ENCODE measurements at regions not wholly inside any gene's neighbourhood (a gene's known extent, or its start where the extent isn't known, plus 50 kb on each side); places are given as distances from the start of the nearest gene placed in this dataset.

DNA sequence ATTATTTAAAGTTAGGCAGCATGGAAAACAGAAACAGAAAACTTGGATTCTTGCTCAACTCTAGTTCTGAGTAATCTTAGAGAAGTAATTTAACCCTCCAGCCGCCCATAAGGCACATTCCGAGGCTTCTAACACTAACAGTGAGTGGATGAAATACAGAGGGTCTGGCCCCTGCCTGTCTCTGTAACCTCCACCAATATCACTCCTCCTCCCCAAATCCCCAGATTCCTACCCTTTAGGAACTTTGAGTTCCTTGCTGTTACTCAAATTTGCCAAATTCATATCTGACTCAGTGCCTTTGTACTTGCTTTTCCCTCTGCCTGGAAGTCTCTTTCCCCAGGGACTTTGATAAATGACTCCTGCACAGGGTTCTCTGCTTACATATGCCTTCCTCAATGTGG, 112.5 kb upstream of the TGFBR2 start:
- TF ChIP-seq, protein P1, sequence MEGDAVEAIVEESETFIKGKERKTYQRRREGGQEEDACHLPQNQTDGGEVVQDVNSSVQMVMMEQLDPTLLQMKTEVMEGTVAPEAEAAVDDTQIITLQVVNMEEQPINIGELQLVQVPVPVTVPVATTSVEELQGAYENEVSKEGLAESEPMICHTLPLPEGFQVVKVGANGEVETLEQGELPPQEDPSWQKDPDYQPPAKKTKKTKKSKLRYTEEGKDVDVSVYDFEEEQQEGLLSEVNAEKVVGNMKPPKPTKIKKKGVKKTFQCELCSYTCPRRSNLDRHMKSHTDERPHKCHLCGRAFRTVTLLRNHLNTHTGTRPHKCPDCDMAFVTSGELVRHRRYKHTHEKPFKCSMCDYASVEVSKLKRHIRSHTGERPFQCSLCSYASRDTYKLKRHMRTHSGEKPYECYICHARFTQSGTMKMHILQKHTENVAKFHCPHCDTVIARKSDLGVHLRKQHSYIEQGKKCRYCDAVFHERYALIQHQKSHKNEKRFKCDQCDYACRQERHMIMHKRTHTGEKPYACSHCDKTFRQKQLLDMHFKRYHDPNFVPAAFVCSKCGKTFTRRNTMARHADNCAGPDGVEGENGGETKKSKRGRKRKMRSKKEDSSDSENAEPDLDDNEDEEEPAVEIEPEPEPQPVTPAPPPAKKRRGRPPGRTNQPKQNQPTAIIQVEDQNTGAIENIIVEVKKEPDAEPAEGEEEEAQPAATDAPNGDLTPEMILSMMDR (IDR thresholded peaks at IDR 0.05; ENCODE audit: insufficient read depth, low read length, poor library complexity, severe bottlenecking), result no peak
- Histone ChIP-seq H3K4me3 (ENCODE audit: low read depth, low read length) (no peak overlapping the region), H3K27me3 (ENCODE audit: control insufficient read depth, insufficient read depth, low read length) (no peaks in the 10 kb centered on the region), H3K36me3 (ENCODE audit: control insufficient read depth, insufficient read depth, low read length) (no peaks in the 10 kb centered on the region)
- no peak for DNase-seq (ENCODE audit: low read depth)

DNA sequence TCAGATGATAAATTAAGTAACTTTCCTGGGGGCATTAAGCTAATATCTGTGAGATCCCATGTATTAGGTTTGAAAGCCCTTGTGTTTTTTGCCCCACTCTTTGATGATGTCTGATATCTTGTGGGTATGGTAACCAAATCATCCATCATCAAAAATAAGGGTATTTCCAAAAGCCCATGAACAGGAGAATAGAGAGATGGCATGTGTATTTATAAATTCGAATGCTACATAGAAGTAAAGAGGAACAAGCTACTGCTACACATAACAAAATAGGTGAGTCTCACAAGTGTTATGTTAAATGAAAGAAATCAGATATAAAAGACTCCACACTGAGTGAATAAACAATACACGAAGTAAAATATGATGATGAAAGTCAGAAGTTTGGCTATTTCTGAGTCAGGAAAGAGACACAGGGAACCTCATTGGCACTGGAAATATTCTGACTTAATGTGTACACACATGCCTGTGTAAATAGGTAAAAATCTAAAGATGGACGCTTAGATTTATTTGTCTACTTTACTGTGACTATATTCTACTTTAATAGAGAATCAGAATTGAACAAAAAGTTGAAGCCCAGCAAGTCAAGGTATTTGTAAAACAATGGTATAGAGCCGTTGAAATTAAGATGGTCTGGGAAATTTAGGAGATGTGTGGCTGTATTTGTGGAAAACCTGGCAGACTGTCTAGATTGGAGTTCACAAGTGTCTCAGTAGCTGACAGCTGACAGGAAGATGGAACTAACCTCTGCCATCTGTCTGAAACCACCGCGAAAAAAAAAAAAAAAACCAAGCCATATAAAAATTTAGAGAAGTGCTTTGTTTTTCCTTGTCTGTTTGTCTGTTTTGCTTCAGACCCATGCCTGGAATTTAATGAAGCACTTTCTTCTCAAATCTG, 111.0 kb upstream of the TGFBR2 start:
- H3K36me3 ChIP-seq (ENCODE audit: control insufficient read depth, insufficient read depth, low read length), result no peaks in the 10 kb centered on the region
- DNase-seq (ENCODE audit: low read depth), result no peak
- H3K27me3 ChIP-seq (ENCODE audit: control insufficient read depth, insufficient read depth, low read length), result no peaks in the 10 kb centered on the region
- TF ChIP-seq, protein P1 (IDR thresholded peaks at IDR 0.05; ENCODE audit: insufficient read depth, low read length, poor library complexity, severe bottlenecking), result no peak
- no peak overlapping the region for H3K4me3 ChIP-seq (ENCODE audit: low read depth, low read length)

DNA sequence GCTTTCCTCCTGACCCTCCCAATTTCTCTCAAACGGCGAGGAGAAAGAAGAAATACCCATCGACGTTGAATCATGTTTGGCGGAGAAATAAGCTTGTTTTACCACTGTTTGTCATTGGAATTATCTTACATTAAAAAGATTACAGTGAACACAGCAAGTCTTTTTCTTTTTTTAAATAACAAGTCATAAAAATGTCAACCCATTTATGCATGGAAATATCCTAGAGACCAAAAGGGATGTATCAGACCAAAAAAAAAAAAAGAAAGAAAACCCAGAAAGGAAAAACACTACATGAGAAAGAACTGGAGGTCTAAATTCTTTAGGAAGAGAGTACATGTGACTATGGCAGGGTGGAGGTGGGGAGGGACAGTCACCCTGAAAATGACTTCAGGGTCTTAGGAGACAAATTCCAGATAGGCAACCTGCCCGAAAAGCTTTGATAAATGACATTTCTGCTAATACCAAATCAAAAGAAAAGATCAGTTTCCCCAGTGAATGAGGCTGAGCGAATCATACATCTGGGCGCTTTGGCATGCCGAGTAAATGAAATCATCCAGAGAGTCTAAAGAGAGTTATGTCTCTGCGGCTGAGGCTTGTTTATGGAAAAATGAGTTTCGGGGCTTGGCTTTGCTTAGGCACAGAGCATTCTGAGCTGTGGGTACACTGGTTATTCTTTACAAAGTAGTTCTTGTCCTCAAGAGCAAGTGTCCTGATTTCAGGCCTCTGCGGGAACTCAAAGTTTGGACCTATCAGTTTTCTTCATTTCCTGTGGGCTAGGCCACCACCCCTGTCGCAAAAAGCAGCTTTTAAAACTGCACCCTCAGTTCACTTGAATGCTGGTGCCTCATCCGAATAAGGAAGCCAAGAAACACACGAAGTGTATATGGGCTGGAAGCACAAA, 110.1 kb upstream of the TGFBR2 start:
- peak; percentile 23 for DNase-seq (ENCODE audit: low read depth)
- TF ChIP-seq, protein P1 (IDR thresholded peaks at IDR 0.05; ENCODE audit: insufficient read depth, low read length, poor library complexity, severe bottlenecking), result no peak
- H3K27me3 ChIP-seq (ENCODE audit: control insufficient read depth, insufficient read depth, low read length), result no peaks in the 10 kb centered on the region
- no peak overlapping the region for H3K4me3 ChIP-seq (ENCODE audit: low read depth, low read length)
- no peaks in the 10 kb centered on the region for H3K36me3 ChIP-seq (ENCODE audit: control insufficient read depth, insufficient read depth, low read length)

DNA sequence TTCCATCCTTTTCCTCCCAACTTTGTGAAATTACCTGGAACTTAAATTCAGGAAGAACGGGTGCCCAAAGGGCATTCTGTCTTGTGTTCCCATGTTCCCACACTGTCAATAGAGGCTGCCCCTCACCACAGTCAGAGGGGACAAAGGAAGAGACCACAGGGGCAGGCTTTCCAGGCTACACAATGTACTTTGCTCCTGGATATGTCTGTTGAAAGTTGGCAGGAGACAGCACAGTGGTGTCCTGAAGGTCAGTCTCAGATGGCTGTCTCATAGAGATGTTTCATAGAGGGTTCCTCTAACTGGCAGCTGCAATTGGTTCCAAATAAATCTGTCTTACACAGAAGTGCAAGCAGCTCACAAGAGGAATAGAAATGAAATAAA, 107.8 kb upstream of the TGFBR2 start:
- Histone ChIP-seq H3K27me3 (ENCODE audit: control insufficient read depth, insufficient read depth, low read length) (no peaks in the 10 kb centered on the region), H3K36me3 (ENCODE audit: control insufficient read depth, insufficient read depth, low read length) (no peaks in the 10 kb centered on the region), H3K4me3 (ENCODE audit: low read depth, low read length) (no peak overlapping the region)
- DNase-seq (ENCODE audit: low read depth), result no peak
- TF ChIP-seq, protein P1 (IDR thresholded peaks at IDR 0.05; ENCODE audit: insufficient read depth, low read length, poor library complexity, severe bottlenecking), result no peak

DNA sequence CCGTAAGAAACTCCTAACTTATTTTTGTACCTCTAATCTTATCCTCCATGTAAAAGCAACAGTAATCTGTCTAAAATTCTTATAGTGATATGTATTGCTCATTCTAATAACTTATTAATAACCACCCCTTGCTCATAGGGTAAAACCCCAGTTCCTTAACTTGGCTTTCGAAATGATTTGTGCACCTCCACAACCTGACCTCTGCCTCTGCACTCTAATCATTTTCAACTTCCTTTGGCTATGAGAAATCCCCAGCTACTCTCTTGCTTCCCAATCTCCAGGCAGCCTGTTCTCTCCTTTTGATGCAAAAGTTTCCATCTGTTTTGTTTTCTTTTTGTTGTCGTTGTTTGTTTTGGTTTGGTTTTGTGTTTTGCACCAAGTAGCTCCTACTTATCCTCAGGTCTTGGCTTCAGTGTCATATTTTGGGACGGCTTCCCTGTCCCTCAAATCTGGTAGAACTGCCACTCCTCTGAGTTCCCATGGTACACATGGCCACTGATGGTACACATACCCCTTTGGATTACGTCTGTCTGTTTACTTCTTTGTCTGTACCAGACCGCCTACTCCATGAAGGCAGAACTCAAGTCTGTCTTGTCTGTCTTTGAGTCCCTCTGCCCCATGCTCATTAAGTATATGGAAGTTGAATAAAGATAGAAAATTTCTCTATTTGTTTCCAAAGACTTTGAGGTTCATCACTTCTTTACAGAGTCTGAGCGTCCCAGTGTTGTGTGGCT, 105.6 kb upstream of the TGFBR2 start:
- H3K4me3 ChIP-seq (ENCODE audit: low read depth, low read length), result no peak overlapping the region
- no peaks in the 10 kb centered on the region for H3K36me3 ChIP-seq (ENCODE audit: control insufficient read depth, insufficient read depth, low read length)
- DNase-seq (ENCODE audit: low read depth), result no peak
- no peaks in the 10 kb centered on the region for H3K27me3 ChIP-seq (ENCODE audit: control insufficient read depth, insufficient read depth, low read length)
- TF ChIP-seq, protein P1 (IDR thresholded peaks at IDR 0.05; ENCODE audit: insufficient read depth, low read length, poor library complexity, severe bottlenecking), result no peak
